ENCODE measurements at regions not wholly inside any gene's neighbourhood (a gene's known extent, or its start where the extent isn't known, plus 50 kb on each side); places are given as distances from the start of the nearest gene placed in this dataset.

- TF ChIP-seq CTCF (IDR thresholded peaks at IDR 0.05; ENCODE audit: low read depth, low read length, missing input control), result no peak
- TF ChIP-seq ZBTB33 (IDR thresholded peaks at IDR 0.05), result no peak
- TF ChIP-seq FOXA1 (IDR thresholded peaks at IDR 0.05), result no peak
- no peak for TF ChIP-seq HNF4A (conservative IDR thresholded peaks at IDR 0.05)
- no peak for TF ChIP-seq NR2F2 (IDR thresholded peaks at IDR 0.05)
- TF ChIP-seq EGR1 (IDR thresholded peaks at IDR 0.05; ENCODE audit: low read depth in 2 of 2), result no peak
- no peak for TF ChIP-seq RAD21 (IDR thresholded peaks at IDR 0.05)
Observed at GRCh38 chr3:191797271-191797670, 336.3 kb downstream of the PYDC2 start (continued).

- Histone ChIP-seq H3K9me3 (ENCODE audit: control insufficient read depth in 4 of 4, low read length in 3 of 4) (peaks cover 3 to 13% (median 4%) of the 10 kb centered on the region in 4 donors), H3K4me3 (ENCODE audit: low read depth in 1 of 3, low read length in 3 of 3) (no peak overlapping the region), H3K27me3 (ENCODE audit: control insufficient read depth in 4 of 4, insufficient read depth in 4 of 4, low read length in 3 of 4) (no peaks in the 10 kb centered on the region), H3K27ac (ENCODE audit: low read depth in 1 of 2, low read length in 2 of 2) (no peak overlapping the region), H3K36me3 (ENCODE audit: control insufficient read depth in 4 of 4, insufficient read depth in 3 of 4, low read depth in 1 of 4, low read length in 3 of 4) (no peaks in the 10 kb centered on the region), H3K4me1 (ENCODE audit: control insufficient read depth in 4 of 4, insufficient read depth in 4 of 4, low read length in 3 of 4) (no peaks in the 10 kb centered on the region), H3K9ac (ENCODE audit: low read depth in 1 of 2, low read length in 2 of 2) (no peak overlapping the region)
- TF ChIP-seq REST (IDR thresholded peaks at IDR 0.05), result no peak
- TF ChIP-seq ZBTB33 (IDR thresholded peaks at IDR 0.05), result no peak
- no peak for TF ChIP-seq RAD21 (IDR thresholded peaks at IDR 0.05)
- TF ChIP-seq ATF3 (IDR thresholded peaks at IDR 0.05), result no peak
- 76% methylated on average over 3 of the region's 3 CpGs for WGBS
- DNase-seq (ENCODE audit: low spot score), result no peak
Observed at GRCh38 chr3:191802671-191803070, 341.7 kb downstream of the PYDC2 start.

DNA sequence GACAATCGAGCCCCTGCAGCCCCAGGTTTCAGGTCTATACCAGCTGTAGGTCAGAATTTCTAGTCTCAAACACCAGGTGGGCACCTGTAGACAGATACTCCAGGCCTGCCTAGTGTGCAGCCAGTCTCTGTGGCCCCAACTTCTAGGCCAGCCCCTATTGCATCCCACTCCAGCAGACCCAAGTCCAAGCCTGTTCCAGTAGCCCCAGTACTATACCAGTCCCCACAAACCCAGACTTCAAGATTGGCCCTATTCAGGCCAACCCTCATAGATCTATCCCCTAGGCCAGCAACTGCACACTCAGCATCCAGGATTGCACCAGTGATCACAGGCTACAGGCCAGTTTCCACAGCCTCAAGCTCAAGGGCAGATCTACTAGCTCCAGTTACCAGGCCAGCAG, 344.0 kb downstream of the PYDC2 start:
- H3K4me3 ChIP-seq (ENCODE audit: low read depth in 1 of 3, low read length in 3 of 3), result no peak overlapping the region
- H3K4me1 ChIP-seq (ENCODE audit: control insufficient read depth in 4 of 4, insufficient read depth in 4 of 4, low read length in 3 of 4), result peaks cover 0 to 4% (median 0%) of the 10 kb centered on the region in 4 donors
- 62% methylated on average over 1 of the region's 1 CpG for WGBS
- peaks cover 3 to 13% (median 4%) of the 10 kb centered on the region in 4 donors for H3K9me3 ChIP-seq (ENCODE audit: control insufficient read depth in 4 of 4, low read length in 3 of 4)
- H3K9ac ChIP-seq (ENCODE audit: low read depth in 1 of 2, low read length in 2 of 2), result no peak overlapping the region
- no peaks in the 10 kb centered on the region for H3K36me3 ChIP-seq (ENCODE audit: control insufficient read depth in 4 of 4, insufficient read depth in 3 of 4, low read depth in 1 of 4, low read length in 3 of 4)
- H3K27ac ChIP-seq (ENCODE audit: low read depth in 1 of 2, low read length in 2 of 2), result no peak overlapping the region
- H3K27me3 ChIP-seq (ENCODE audit: control insufficient read depth in 4 of 4, insufficient read depth in 4 of 4, low read length in 3 of 4), result no peaks in the 10 kb centered on the region
- DNase-seq (ENCODE audit: low spot score), result no peak
- TF ChIP-seq MAX (IDR thresholded peaks at IDR 0.05) (no peak), FOXA1 (IDR thresholded peaks at IDR 0.05) (no peak), SP1 (IDR thresholded peaks at IDR 0.05) (no peak), FOXA2 (IDR thresholded peaks at IDR 0.05) (no peak), YY1 (IDR thresholded peaks at IDR 0.05) (no peak), RAD21 (IDR thresholded peaks at IDR 0.05) (no peak), JUND (IDR thresholded peaks at IDR 0.05) (no peak), EGR1 (IDR thresholded peaks at IDR 0.05; ENCODE audit: low read depth in 2 of 2) (no peak), NR2F2 (IDR thresholded peaks at IDR 0.05) (no peak), REST (IDR thresholded peaks at IDR 0.05) (no peak), TAF1 (conservative IDR thresholded peaks at IDR 0.05) (no peak), ATF3 (IDR thresholded peaks at IDR 0.05) (no peak)

All from liver (tissue), 8 donors.